Astrocyte of the spinal cord (primary cell): ENCODE measurements at regions not wholly inside any gene's neighbourhood (a gene's known extent, or its start where the extent isn't known, plus 50 kb on each side); places are given as distances from the start of the nearest gene placed in this dataset.
A peak's percentile ranks its signal among the peaks of the same experiment; 100 is the strongest.
"Not testable (repeated sequence)": the region's sequence is repeated elsewhere in the genome, so short reads cannot be mapped to it uniquely, and the experiment has no call there.

Experiments used
- DNase-seq: peaks from one replicate; pipeline ENCODE4 v3.0.0; 2011; ENCODE audit warnings: low read depth, low spot score
- H3K4me3 ChIP-seq: 2 replicates; pipeline ENCODE4 v1.5.1; 2011; ENCODE audit warnings: low read depth, mild to moderate bottlenecking, low read length, moderate library complexity
- in situ Hi-C: cut with HindIII; loops from 2 replicates; pipeline ENCODE4 v1.10.0; 2017; ENCODE audit warnings: low sequenced_read_pairs
- TF ChIP-seq, protein P1 (sequence below): IDR thresholded peaks from 2 replicates; pipeline ENCODE4 v1.5.1; 2012; ENCODE audit warnings: low read depth, mild to moderate bottlenecking, low read length, inconsistent platforms

DNA sequence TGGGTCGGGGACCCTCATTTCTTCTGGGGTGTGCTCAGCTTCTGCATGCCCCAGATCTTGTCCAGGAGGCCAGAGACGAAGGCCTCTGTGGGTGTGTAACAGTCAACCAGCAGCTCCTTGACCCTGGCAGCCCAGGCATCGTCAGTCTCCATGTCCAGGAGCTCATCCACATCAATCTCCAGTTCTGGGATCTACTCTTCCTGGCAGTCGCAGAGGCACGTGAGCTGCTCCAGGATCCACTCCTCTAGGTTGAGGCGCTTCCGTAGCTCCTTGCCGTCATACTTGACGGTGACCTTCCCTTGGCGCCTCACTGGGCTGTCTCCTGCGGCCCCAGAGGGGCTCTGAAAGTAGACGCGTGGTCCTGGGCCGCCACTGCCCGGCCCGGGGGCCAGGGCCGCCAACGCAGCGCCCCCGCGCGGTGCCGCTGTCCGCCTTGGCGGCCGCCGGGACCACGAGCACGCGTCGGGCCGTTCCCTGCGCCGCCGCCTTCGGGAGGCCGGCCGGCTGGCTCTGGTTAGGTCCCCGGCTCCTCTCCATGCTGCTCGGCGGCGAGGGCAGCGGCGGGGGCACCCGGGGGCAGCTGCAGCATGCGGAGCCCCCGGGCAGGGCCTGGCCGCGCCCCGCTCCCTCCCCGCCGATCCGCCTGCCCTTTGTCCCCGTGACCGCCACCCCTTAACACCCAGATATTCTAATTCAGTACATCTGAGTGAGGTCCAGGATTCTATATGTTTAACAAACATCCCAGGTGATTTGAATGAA, 170.5 kb downstream of the SEPTIN7 start:
- no peak overlapping the region for H3K4me3 ChIP-seq
- TF ChIP-seq, protein P1, sequence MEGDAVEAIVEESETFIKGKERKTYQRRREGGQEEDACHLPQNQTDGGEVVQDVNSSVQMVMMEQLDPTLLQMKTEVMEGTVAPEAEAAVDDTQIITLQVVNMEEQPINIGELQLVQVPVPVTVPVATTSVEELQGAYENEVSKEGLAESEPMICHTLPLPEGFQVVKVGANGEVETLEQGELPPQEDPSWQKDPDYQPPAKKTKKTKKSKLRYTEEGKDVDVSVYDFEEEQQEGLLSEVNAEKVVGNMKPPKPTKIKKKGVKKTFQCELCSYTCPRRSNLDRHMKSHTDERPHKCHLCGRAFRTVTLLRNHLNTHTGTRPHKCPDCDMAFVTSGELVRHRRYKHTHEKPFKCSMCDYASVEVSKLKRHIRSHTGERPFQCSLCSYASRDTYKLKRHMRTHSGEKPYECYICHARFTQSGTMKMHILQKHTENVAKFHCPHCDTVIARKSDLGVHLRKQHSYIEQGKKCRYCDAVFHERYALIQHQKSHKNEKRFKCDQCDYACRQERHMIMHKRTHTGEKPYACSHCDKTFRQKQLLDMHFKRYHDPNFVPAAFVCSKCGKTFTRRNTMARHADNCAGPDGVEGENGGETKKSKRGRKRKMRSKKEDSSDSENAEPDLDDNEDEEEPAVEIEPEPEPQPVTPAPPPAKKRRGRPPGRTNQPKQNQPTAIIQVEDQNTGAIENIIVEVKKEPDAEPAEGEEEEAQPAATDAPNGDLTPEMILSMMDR = peak; percentile 9
- no peak for DNase-seq
- in situ Hi-C loops = no loop called here

DNA sequence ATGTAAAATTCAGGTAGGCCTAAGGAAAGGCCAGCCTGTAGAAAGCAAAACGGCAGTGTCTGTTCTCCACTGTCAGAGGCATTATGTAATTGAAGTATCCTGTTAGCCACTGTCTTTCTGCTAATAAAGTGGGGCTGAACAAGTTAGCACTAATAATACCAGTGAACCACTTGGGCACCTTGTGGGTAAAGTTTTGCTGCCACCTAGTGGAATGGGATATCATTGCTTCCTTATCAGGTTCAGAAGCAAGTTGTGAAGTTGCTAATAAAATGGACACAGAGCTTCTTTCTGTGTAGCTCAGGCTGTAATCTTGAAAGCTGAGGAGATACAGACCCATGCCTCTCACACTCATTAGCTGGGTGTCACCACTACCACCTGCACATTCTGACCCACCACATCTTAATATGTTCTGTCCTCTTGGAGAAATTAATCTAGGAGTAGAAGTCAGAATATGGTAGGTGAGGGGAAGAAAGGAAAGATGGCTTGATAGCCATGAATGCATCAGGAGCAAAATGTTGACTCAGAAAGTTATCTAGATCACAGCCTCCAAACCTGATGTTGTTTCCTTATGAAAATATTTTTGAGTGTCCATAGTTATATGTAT, 175.1 kb downstream of the SEPTIN7 start:
- peak; percentile 77 for DNase-seq
- H3K4me3 ChIP-seq = no peak overlapping the region
- TF ChIP-seq, protein P1 = peak; percentile 82
- in situ Hi-C loops = loop anchor here (25.0 kb wide), 1 partner anchor 336 kb away; no protein-coding TSS in a partner anchor

DNA sequence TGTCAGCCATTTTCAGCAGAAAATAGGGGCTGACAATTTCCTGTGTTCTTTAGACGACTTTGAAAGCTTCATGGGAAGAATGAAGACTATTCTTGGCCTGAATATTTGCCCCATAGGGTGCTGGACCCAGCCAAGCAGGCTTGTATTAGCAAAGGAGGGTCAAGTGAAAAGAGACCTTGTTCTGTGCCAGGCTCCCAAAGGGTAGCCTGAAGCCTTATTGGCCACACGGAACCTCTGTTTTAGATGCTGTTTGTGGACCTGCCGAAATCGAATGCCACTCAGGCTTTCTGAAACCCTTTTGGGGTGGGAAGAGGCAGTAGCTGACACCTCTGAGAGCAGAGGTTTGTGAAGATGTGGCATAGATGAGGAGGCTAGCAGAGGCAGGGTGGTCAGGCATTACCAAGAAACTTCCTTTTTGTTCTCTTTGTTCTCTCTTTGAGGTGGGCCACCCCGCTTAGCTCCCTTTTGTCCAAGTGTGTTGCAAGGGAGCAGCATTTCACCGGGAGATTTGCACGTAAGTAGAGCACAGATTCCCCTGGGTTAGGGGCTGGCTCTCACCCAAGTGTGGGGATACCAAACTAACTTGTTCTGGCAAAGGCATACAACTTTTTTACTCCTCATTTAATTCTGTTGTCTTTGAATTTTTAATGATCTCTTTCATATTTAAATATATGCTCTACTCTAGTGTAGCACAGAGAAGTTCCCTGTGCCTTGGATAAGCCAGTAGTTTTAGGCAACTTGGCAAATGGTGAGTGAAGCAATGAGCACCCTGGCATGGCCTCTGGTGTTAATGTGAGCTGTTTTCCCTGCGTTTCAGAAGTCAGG, 174.0 kb upstream of the EEPD1 start:
- DNase-seq, H3K4me3 ChIP-seq: not testable (repeated sequence)
- in situ Hi-C loops = loop anchor here (25.0 kb wide), 1 partner anchor 333 kb away; no protein-coding TSS in a partner anchor

DNA sequence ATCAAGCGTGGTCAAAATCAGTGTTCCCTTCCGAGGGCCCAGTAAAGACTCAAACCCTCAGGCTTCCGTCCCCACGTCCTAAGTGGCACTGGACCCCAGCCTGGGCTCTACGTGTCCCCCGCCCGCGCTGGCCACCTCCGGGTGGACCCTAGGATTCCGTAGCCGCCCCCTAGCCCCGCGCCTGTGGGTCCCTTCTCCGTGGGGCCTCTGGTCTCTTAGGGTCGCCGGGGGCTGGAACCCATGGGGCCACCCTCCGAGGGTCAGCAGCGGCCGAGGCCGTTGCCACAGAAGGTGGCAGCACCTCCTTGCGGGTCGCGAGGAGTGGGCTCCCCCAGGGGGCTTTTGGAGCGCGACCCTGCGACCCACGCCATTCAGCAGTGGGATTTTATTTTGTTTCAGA, 170.5 kb upstream of the EEPD1 start:
- in situ Hi-C loops = loop anchor here (25.0 kb wide), 1 partner anchor 330 kb away; no protein-coding TSS in a partner anchor

DNA sequence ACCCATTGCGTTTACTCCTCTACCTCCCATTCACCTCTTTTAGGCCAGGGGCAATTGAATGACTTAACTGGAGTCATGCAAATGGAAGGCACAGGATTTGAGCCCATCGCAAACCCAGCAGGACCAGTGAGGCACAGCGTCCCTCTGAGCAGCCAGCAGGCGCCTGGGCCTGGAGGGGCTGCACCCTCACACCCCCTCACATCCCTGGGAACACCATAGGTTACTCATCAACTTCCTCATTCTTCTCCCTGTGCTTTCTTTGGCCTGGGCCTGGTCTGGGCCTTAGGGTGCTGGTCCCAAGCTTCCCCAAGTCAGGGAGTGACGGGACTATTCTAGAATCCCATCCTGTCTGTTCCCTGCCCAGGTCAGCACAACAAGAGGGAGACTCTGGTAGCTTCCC, 169.4 kb upstream of the EEPD1 start:
- no peak overlapping the region for H3K4me3 ChIP-seq
- in situ Hi-C loops = loop anchor here (25.0 kb wide), 1 partner anchor 329 kb away; no protein-coding TSS in a partner anchor
- DNase-seq = no peak
- TF ChIP-seq, protein P1 = no peak

More for the DNA sequence above, 170.5 kb upstream of the EEPD1 start:
- TF ChIP-seq, protein P1 = no peak
- no peak for DNase-seq
- no peak overlapping the region for H3K4me3 ChIP-seq

DNA sequence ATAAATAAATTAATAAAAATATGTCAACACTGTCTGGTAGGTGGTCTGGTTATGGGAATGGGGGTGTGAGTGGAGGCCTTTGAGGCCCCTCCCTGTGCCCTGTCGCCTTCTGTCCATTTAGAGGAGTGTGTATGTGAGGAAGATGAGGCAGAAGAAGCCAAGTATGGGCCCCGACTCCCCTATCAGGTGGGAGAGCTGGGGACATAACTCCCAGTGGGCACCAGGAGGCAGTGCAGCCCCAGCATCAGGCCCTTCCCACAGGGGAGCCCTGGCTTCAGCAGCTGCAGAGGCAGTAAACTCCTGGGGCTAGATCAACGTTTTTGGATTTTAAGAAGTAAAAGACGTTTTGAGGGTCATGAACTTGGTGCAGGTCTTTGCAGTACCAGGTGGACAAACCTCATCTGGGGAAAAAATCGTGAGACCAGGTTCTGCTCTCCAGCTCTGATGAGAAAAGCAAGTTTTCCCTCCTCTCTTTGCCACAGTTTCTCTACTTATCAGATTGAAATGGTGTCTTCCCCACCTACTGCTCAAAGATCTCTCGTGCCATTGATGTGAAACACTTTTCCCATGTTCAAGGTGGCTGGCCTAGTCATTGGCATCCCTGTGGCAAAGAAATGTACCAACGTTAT, 167.8 kb upstream of the EEPD1 start:
- TF ChIP-seq, protein P1 = peak; percentile 93
- in situ Hi-C loops = loop anchor here (25.0 kb wide), 1 partner anchor 327 kb away; no protein-coding TSS in a partner anchor
- peak; percentile 68 for DNase-seq
- no peak overlapping the region for H3K4me3 ChIP-seq
